ENCODE measurements at regions not wholly inside any gene's neighbourhood (a gene's known extent, or its start where the extent isn't known, plus 50 kb on each side); places are given as distances from the start of the nearest gene placed in this dataset.
A peak's percentile ranks its signal among the peaks of the same experiment; 100 is the strongest.

GRCh38 chr2:67294218-67294617, 102.9 kb upstream of the ETAA1 start:
- DNase-seq (ENCODE audit: extremely low spot score, unreplicated experiment): no peak
- H3K4me1 Mint-ChIP-seq (ENCODE audit: unreplicated experiment): peaks cover 53% of the 10 kb centered on the region
- peak overlapping the region; percentile 34 for H3K27ac Mint-ChIP-seq (ENCODE audit: unreplicated experiment)
- H3K36me3 Mint-ChIP-seq (ENCODE audit: unreplicated experiment): no peaks in the 10 kb centered on the region
- no peak overlapping the region for H3K4me3 Mint-ChIP-seq (ENCODE audit: unreplicated experiment)
- no peaks in the 10 kb centered on the region for H3K9me3 Mint-ChIP-seq (ENCODE audit: unreplicated experiment)
- TF ChIP-seq CTCF (IDR thresholded peaks at IDR 0.05): no peak
- no peaks in the 10 kb centered on the region for H3K27me3 Mint-ChIP-seq (ENCODE audit: unreplicated experiment)

- no peaks in the 10 kb centered on the region for H3K36me3 Mint-ChIP-seq (ENCODE audit: unreplicated experiment)
- H3K9me3 Mint-ChIP-seq (ENCODE audit: unreplicated experiment): no peaks in the 10 kb centered on the region
- DNase-seq (ENCODE audit: extremely low spot score, unreplicated experiment): no peak
- H3K27ac Mint-ChIP-seq (ENCODE audit: unreplicated experiment): no peak overlapping the region
- H3K4me3 Mint-ChIP-seq (ENCODE audit: unreplicated experiment): no peak overlapping the region
- no peak for TF ChIP-seq CTCF (IDR thresholded peaks at IDR 0.05)
- no peaks in the 10 kb centered on the region for H3K27me3 Mint-ChIP-seq (ENCODE audit: unreplicated experiment)
- peaks cover 42% of the 10 kb centered on the region for H3K4me1 Mint-ChIP-seq (ENCODE audit: unreplicated experiment)
These were observed 101.7 kb upstream of the ETAA1 start for GRCh38 chr2:67295406-67295805.

GRCh38 chr2:67295851-67296250, 101.3 kb upstream of the ETAA1 start:
- Mint-ChIP-seq H3K27ac (ENCODE audit: unreplicated experiment) (no peak overlapping the region), H3K27me3 (ENCODE audit: unreplicated experiment) (no peaks in the 10 kb centered on the region), H3K9me3 (ENCODE audit: unreplicated experiment) (no peaks in the 10 kb centered on the region), H3K4me3 (ENCODE audit: unreplicated experiment) (no peak overlapping the region), H3K36me3 (ENCODE audit: unreplicated experiment) (no peaks in the 10 kb centered on the region), H3K4me1 (ENCODE audit: unreplicated experiment) (peaks cover 38% of the 10 kb centered on the region)
- TF ChIP-seq CTCF (IDR thresholded peaks at IDR 0.05): no peak
- DNase-seq (ENCODE audit: extremely low spot score, unreplicated experiment): no peak

DNA sequence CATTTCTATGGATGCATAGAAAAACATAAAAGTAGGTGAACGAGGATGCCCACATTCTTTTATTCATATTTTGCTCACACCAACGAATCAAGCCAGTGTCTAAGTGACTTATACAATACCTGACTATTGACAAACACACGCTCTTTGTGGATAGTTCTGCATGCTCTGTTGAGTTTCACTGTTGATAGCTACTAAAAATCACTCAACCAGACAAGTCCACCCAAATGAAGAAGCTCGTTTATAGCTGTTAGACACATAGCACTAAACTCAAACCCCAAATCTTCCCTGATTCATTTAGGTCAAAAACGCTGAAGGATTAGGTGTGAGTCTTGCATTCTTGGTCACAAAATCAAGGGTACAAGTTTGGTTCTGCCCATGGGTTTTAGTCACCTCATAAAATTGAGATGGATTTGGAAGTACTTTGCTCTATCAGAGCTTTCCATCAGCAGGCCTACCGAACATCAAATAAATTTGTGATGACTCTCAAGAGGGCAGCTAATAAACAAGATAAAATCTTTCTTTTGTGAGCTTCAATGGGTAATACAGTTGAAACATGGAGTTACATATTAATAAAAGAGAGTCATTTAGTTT, 92.7 kb upstream of the ETAA1 start:
- no peak for DNase-seq (ENCODE audit: extremely low spot score, unreplicated experiment)
- H3K9me3 Mint-ChIP-seq (ENCODE audit: unreplicated experiment): no peaks in the 10 kb centered on the region
- H3K36me3 Mint-ChIP-seq (ENCODE audit: unreplicated experiment): no peaks in the 10 kb centered on the region
- no peak overlapping the region for H3K27ac Mint-ChIP-seq (ENCODE audit: unreplicated experiment)
- H3K27me3 Mint-ChIP-seq (ENCODE audit: unreplicated experiment): no peaks in the 10 kb centered on the region
- H3K4me3 Mint-ChIP-seq (ENCODE audit: unreplicated experiment): no peak overlapping the region
- no peaks in the 10 kb centered on the region for H3K4me1 Mint-ChIP-seq (ENCODE audit: unreplicated experiment)
- TF ChIP-seq CTCF (IDR thresholded peaks at IDR 0.05): no peak

- no peak overlapping the region for H3K4me3 Mint-ChIP-seq (ENCODE audit: unreplicated experiment)
- no peak for DNase-seq (ENCODE audit: extremely low spot score, unreplicated experiment)
- no peaks in the 10 kb centered on the region for H3K9me3 Mint-ChIP-seq (ENCODE audit: unreplicated experiment)
- H3K36me3 Mint-ChIP-seq (ENCODE audit: unreplicated experiment): no peaks in the 10 kb centered on the region
- no peak for TF ChIP-seq CTCF (IDR thresholded peaks at IDR 0.05)
- no peak overlapping the region for H3K27ac Mint-ChIP-seq (ENCODE audit: unreplicated experiment)
- no peaks in the 10 kb centered on the region for H3K27me3 Mint-ChIP-seq (ENCODE audit: unreplicated experiment)
- no peaks in the 10 kb centered on the region for H3K4me1 Mint-ChIP-seq (ENCODE audit: unreplicated experiment)
These were observed 87.9 kb upstream of the ETAA1 start for GRCh38 chr2:67309281-67309680.
